ENCODE measurements at regions not wholly inside any gene's neighbourhood (a gene's known extent, or its start where the extent isn't known, plus 50 kb on each side); places are given as distances from the start of the nearest gene placed in this dataset.

GRCh38 chr7:153006911-153007310 lies 247.4 kb downstream of the ACTR3B start:
- TF ChIP-seq CTCF (IDR thresholded peaks at IDR 0.05) (no peak), POLR2A (IDR thresholded peaks at IDR 0.05) (no peak), POLR2AphosphoS5 (IDR thresholded peaks at IDR 0.05) (no peak), EP300 (IDR thresholded peaks at IDR 0.05) (no peak)
